ENCODE measurements at regions not wholly inside any gene's neighbourhood (a gene's known extent, or its start where the extent isn't known, plus 50 kb on each side); places are given as distances from the start of the nearest gene placed in this dataset.

DNA sequence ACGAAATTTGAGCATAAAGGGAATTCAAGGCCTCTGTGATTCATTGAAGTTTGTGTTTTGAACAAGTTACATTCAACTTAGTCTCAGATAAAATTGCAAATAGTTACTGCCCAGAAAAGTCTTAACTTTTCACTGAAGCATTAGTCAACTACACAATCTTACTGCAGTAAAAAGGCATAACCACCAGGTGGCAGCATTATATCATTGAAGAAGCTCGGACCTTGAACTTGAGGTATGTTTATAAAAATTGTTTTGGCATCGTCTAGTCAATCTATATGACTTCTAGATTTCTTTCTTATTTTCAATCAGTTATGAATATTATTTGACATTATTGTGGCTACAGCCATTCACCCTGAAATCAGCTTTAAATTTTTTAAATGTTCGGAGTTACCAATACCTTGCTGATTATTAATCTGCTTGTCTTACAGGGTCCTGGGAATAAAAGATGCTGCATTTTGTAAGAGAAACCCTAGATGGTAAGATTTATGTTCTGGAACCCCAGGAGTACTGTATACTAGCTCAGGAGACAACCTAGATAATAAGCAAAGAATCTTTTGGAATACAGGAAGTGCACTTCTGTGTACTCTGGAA, 83.9 kb upstream of the GRAMD2B start (continued):
- TF ChIP-seq, protein P1, sequence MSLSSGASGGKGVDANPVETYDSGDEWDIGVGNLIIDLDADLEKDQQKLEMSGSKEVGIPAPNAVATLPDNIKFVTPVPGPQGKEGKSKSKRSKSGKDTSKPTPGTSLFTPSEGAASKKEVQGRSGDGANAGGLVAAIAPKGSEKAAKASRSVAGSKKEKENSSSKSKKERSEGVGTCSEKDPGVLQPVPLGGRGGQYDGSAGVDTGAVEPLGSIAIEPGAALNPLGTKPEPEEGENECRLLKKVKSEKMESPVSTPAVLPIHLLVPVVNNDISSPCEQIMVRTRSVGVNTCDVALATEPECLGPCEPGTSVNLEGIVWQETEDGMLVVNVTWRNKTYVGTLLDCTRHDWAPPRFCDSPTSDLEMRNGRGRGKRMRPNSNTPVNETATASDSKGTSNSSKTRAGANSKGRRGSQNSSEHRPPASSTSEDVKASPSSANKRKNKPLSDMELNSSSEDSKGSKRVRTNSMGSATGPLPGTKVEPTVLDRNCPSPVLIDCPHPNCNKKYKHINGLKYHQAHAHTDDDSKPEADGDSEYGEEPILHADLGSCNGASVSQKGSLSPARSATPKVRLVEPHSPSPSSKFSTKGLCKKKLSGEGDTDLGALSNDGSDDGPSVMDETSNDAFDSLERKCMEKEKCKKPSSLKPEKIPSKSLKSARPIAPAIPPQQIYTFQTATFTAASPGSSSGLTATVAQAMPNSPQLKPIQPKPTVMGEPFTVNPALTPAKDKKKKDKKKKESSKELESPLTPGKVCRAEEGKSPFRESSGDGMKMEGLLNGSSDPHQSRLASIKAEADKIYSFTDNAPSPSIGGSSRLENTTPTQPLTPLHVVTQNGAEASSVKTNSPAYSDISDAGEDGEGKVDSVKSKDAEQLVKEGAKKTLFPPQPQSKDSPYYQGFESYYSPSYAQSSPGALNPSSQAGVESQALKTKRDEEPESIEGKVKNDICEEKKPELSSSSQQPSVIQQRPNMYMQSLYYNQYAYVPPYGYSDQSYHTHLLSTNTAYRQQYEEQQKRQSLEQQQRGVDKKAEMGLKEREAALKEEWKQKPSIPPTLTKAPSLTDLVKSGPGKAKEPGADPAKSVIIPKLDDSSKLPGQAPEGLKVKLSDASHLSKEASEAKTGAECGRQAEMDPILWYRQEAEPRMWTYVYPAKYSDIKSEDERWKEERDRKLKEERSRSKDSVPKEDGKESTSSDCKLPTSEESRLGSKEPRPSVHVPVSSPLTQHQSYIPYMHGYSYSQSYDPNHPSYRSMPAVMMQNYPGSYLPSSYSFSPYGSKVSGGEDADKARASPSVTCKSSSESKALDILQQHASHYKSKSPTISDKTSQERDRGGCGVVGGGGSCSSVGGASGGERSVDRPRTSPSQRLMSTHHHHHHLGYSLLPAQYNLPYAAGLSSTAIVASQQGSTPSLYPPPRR (CRISPR knock-in tag; IDR thresholded peaks at IDR 0.05; ENCODE audit: borderline replicate concordance), result no peak
- TF ChIP-seq POLR2G (IDR thresholded peaks at IDR 0.05; ENCODE audit: low read depth, low read length) (no peak), PTBP1 (IDR thresholded peaks at IDR 0.05; ENCODE audit: low read depth, low read length, poor library complexity, severe bottlenecking) (no peak), NR2F1 (CRISPR knock-in tag; IDR thresholded peaks at IDR 0.05) (peak in 1 of 2 experiments; percentile 16; a peak in 1 of 4 replicates), PATZ1 (CRISPR knock-in tag; IDR thresholded peaks at IDR 0.05) (no peak), RAD21 (CRISPR knock-in tag; IDR thresholded peaks at IDR 0.05) (peak; percentile 69; the same call in 1 of the 2 replicates), SRSF9 (IDR thresholded peaks at IDR 0.05; ENCODE audit: borderline replicate concordance, insufficient read depth, low read depth, low read length, poor library complexity, severe bottlenecking) (no peak), HNF4A (CRISPR knock-in tag; IDR thresholded peaks at IDR 0.05) (no peak; the same call in 1 of the 2 replicates), PRMT3 (CRISPR knock-in tag; IDR thresholded peaks at IDR 0.05; ENCODE audit: borderline replicate concordance, low read depth) (no peak), ATF4 (CRISPR knock-in tag; IDR thresholded peaks at IDR 0.05) (no peak), HOMEZ (CRISPR knock-in tag; IDR thresholded peaks at IDR 0.05; ENCODE audit: low read depth) (no peak), ZNF329 (CRISPR knock-in tag; IDR thresholded peaks at IDR 0.05; ENCODE audit: low read depth) (no peak), KAT8 (CRISPR knock-in tag; IDR thresholded peaks at IDR 0.05) (0 out of 2 replicates have a peak, but pooled peaks have one; percentile 16), ZNF232 (CRISPR knock-in tag; IDR thresholded peaks at IDR 0.05; ENCODE audit: borderline replicate concordance) (no peak), ZBTB7B (CRISPR knock-in tag; IDR thresholded peaks at IDR 0.05) (no peak), NR0B2 (CRISPR knock-in tag; IDR thresholded peaks at IDR 0.05) (no peak)
- TF ChIP-seq, protein P2, sequence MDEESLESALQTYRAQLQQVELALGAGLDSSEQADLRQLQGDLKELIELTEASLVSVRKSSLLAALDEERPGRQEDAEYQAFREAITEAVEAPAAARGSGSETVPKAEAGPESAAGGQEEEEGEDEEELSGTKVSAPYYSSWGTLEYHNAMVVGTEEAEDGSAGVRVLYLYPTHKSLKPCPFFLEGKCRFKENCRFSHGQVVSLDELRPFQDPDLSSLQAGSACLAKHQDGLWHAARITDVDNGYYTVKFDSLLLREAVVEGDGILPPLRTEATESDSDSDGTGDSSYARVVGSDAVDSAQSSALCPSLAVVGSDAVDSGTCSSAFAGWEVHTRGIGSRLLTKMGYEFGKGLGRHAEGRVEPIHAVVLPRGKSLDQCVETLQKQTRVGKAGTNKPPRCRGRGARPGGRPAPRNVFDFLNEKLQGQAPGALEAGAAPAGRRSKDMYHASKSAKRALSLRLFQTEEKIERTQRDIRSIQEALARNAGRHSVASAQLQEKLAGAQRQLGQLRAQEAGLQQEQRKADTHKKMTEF (CRISPR knock-in tag; IDR thresholded peaks at IDR 0.05), result no peak

All from HepG2 (cell line).